Kasumi-1 (cell line): ENCODE measurements at regions not wholly inside any gene's neighbourhood (a gene's known extent, or its start where the extent isn't known, plus 50 kb on each side); places are given as distances from the start of the nearest gene placed in this dataset.

Experiments used
- DNase-seq, 2 experiments: peaks; one replicate each; lab custom pipeline; 2025; lab: John Stamatoyannopoulos, UW

GRCh38 chr14:27384124-27384523 lies 786.3 kb upstream of the NOVA1 start:
- no peak for DNase-seq

DNA sequence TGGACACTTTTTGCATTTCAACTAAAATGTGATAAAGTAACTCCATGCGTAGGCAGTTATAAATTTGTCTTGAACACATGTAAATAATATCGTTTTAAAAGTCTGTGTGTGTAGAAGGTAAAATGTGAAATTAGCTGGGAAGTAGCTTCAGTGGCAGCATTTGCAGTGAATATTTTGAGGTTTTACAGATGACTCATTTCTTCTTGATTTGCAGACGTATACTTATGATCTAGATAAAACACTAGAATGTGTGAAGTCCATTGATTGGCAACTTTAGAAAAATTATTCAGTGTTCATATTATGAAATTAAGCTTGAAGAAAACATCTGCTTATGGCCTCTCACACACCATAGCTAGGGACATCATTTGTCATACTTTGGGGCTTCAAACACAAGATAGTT lies 788.6 kb upstream of the NOVA1 start:
- DNase-seq, result no peak

DNA sequence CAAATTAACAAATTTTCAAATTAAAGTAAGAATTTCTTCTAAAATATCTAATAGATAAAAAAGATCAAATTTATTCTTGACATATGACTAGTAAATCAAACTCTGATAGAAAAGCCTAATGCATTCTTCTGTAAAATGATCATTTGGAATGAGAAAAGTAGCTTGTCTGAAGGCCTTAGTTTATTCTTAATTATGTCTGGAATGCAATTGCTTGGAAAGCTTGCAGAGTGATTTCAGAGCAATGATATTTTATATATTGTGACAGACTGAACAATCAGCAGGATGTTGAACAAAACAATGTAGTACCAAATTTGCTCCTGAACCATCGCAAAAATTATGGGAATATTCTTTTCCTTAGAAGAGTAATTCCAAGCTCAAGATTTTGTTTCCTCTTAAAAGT lies 789.6 kb upstream of the NOVA1 start:
- DNase-seq, result no peak

GRCh38 chr14:27389402-27389801 lies 791.6 kb upstream of the NOVA1 start:
- no peak for DNase-seq

DNA sequence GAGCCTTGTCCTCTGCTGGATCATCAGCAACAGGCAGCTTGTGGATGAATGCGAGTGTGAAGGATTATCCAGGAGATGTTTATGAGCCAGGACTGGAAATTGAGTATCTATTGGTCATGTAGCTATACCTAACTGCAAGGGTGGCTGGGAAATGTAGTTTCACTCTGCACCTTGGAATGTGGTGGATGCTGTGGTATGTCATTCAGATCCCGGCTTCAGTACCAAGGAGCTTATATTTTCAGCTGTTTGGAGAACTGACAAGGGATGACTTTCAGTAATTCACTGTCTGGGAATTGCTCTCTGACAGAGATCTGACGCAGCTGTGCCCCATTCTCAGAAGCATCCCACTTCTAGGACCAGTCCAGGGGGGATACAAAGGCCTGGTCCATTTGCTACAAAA lies 792.3 kb upstream of the NOVA1 start:
- no peak for DNase-seq

GRCh38 chr14:27391331-27391730 lies 793.5 kb upstream of the NOVA1 start:
- no peak for DNase-seq

DNA sequence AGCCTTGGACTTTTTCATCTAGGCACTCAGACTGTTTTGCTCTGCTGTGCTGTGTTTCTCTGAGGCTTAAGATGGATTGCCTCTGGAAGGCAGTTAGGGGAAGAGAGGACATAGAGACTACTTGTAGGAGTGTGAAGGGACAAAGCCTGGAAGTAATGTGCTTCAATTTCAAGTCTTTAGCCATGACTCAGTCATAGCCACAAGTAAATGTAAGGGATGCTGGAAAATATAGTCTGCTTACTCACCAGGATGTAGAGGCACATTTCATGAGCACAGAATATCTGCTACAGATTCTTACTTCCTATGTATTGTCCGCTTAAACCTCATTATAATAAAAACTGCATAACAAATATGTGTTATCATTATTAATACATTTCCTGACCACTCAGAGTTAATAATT lies 794.3 kb upstream of the NOVA1 start:
- DNase-seq, result no peak

DNA sequence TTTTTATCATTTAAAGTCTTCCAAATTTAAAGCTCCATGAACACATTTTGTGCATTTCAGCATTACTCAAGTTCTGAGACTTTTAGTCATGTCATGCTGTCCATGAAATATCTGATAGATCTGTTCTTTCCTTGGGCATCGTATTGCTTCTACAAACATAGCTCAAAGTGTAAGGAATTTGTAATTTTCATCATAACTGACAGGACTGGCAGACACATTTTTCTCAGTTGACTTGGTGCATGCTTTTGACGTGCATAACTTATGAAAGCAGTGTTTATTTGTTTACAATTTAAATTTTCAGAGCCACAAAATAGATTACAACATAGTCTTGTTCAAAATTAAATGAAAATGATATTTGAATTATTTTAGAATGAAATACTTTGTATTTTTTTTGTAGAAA lies 812.1 kb upstream of the NOVA1 start:
- DNase-seq, result no peak

- DNase-seq, result no peak
Observed at GRCh38 chr14:27410981-27411380, 813.1 kb upstream of the NOVA1 start.

- DNase-seq, result no peak
Observed at GRCh38 chr14:27427796-27428195, 830.0 kb upstream of the NOVA1 start.

DNA sequence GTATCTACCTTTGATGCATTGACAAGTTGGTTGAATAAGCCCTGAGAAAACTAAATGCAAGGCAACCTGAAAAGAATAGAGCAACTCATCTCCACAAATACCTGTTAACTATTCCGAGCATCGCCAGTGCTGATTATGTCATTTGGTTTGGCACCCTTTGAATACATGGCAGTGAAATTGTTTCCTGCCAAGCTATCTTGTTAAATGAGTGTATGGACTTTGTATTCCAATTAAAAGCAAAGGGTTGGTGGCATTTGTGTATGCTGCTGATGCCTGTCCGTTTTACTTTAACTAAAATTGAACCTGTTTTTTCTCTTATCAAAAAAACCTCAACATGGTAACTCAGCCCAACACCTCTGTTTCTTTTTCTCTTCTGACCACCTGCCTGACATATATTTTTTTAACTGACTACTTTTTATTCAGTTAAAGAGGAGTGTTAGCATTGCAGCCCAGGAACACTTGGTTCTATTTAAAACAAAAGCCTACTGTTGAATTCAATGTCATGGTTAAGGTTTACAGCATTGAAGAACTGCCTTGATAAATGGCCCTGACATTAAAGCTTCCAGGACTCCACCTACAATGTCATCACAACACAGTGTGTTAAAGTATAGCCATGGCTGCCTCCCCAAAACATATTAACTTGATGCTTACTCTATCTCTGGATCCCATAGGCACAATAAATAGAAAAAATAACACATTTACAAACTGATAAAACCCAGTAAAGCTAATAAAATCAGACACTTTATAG lies 838.3 kb upstream of the NOVA1 start:
- no peak for DNase-seq

- no peak for DNase-seq
Observed at GRCh38 chr14:27484633-27485032, 886.8 kb upstream of the NOVA1 start.

- DNase-seq, result no peak
Observed at GRCh38 chr14:27485193-27485592, 887.4 kb upstream of the NOVA1 start.

- DNase-seq, result no peak
Observed at GRCh38 chr14:27506272-27506671, 908.4 kb upstream of the NOVA1 start.

DNA sequence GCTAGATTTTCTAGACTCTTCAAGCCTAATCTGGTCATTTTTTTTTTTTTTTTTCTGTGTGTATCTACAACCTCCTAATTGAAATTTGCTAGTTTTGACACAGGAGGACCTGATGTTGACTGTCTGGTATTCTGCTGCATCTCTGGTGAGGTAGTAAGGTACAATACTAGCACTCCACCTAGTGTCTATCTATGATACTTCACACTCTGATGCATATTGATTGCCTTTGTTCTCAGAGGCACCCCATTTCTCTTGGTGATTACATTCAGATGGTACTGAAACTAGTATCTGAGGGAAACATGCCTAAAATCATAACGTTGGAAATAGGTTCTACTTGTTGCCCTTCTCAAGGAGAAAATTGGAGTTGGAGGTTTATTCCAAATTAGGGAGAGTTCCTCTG lies 930.5 kb upstream of the NOVA1 start:
- DNase-seq, result peak; percentile 62 to 78

DNA sequence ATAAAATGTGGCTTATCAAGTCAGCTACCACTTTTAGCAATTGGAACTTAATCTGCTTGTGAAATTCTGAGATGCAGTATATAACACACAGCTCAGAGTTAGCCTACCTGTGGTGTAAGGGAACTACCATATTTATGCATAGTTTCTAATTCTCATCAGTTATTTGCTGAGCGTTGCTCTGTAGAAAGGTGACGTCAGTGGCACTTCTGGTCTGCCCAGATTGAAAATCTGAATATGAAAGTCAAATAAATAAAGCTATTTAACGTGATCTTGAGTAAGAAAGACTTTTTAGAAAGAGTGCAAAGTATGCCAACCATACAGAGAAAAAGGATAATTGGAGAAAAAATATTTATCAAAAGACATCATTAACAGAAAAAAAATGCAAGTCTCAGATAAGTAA lies 938.9 kb upstream of the NOVA1 start:
- no peak for DNase-seq

DNA sequence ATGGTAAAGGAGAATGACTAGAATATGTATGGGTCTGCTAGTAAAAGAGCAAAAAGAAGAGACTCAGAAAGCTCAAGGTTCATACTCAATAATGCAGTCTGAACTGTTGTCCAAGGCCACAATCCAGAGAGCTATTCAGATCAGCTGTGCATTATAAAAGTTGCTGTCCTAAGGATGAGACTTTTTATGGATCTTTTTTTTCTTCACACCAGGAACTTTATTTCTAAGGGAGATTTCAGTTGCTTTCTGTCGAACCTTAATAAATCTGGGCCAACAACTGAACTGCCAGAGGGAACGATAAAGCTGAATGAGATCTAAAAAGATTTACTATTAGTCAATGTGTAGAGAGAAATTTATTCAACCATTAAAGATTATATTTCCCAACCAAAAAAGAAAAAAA lies 948.3 kb upstream of the NOVA1 start:
- no peak for DNase-seq

DNA sequence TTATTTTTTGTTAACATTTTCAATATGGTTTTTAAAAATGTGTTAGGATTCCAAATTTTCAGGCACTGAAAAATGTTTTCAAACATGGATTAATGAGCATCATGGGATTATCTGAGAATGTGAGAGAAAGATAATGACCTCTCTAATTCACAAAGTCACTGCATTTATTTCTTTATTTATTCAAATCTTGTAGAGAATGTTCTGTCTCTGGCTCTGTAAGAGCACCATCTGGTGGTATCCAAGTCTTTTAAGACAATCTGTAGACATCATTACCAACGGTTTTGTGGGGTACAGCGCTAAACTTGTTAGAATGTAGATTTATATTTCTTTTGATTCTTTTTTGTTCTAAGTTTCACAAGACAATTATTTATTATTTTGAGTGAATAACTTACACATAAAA lies 956.0 kb upstream of the NOVA1 start:
- DNase-seq, result no peak

DNA sequence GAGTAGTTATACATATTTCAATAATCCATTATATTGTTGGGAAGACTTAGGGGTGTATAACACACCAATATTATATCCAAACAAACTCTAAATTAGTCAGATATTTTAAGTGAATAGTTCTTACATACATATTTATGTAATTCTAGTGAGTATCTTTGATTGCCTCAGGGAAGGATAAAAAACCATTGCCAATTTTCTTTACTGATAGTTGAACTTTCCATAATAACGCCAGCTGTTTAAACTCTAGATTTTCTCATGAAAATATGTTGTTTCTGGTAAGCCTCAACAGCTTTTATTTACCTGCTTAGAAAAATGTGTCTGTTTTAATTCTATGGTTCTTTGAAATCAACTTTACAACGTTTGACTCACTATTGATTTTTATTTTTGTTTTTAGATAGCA lies 959.6 kb upstream of the NOVA1 start:
- DNase-seq, result no peak

- DNase-seq, result no peak
Observed at GRCh38 chr14:27559848-27560247, 962.0 kb upstream of the NOVA1 start.

GRCh38 chr14:27566843-27567382 lies 969.1 kb upstream of the NOVA1 start:
- no peak for DNase-seq

GRCh38 chr14:27573018-27573417 lies 975.2 kb upstream of the NOVA1 start:
- DNase-seq, result no peak

- peak; percentile 4 to 6 for DNase-seq
Observed at GRCh38 chr14:27587103-27587502, 989.3 kb upstream of the NOVA1 start.

DNA sequence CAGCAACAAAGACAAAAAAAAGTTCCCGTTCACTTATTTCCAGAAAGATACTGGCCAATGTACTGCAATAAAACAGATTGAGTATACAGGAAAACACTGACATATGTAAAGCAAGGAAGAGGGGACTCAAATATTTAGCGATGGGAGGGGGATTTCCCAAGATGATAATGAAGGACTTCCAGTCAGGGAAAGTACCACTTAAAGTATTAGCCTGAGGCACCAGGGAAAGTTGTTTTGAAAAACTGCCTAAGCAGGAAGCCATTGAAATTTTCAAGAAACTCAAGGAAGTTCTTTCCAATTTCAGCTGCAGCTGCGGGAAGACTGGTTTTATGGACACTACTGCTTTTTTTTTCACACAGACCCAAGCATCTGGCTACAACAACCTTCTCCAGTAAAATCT lies 1007.4 kb upstream of the NOVA1 start:
- DNase-seq, result no peak
